Psoas muscle (tissue), 7 donors: ENCODE measurements at regions not wholly inside any gene's neighbourhood (a gene's known extent, or its start where the extent isn't known, plus 50 kb on each side); places are given as distances from the start of the nearest gene placed in this dataset.

Experiments used
- ATAC-seq, 4 donors: fragments of 200-7000 bp; cut with Tn5 transposase; one replicate each; pipeline ENCODE4 v1.9.1; 2020; ENCODE audit warnings: moderate library complexity in 3 of 4, mild to moderate bottlenecking in 2 of 4
- DNase-seq, 2 donors: peaks; one replicate each; pipeline ENCODE4 v3.0.0-alpha.2; 2020
- H3K27ac ChIP-seq: fragments of 200-600 bp; one replicate; pipeline ENCODE4 v1.8.0; 2022
- H3K27me3 ChIP-seq, 3 donors: fragments of 200-600 bp in 1 of 3; one replicate each; pipeline versions ENCODE4 v1.6.1 to v1.8.0; 2013 to 2022; ENCODE audit warnings: low read length in 2 of 3, mild to moderate bottlenecking in 2 of 3, moderate library complexity in 1 of 3; ENCODE audit not compliant: insufficient read depth in 3 of 3
- H3K36me3 ChIP-seq, 2 donors: fragments of 200-600 bp in 1 of 2; one replicate each; pipeline versions ENCODE4 v1.6.1 to v1.8.0; 2013 to 2022; ENCODE audit warnings: low read depth in 1 of 2, mild to moderate bottlenecking in 1 of 2, moderate library complexity in 1 of 2; ENCODE audit not compliant: insufficient read depth in 1 of 2
- H3K4me1 ChIP-seq: fragments of 200-600 bp; one replicate; pipeline ENCODE4 v1.8.0; 2022
- H3K4me3 ChIP-seq: fragments of 200-600 bp; one replicate; pipeline ENCODE4 v1.8.0; 2022; ENCODE audit warnings: mild to moderate bottlenecking
- H3K9me3 ChIP-seq: fragments of 200-600 bp; one replicate; pipeline ENCODE4 v1.8.0; 2022
- CTCF ChIP-seq: fragments of 200-600 bp; IDR thresholded peaks from one replicate; pipeline ENCODE4 v1.8.0; 2022; ENCODE audit warnings: antibody characterized with exemption
- WGBS, 3 donors: extraction: QIAGEN DNeasy Blood & Tissue Kit; methylation state at CpG; one replicate each; pipeline versions ENCODE4 v1.1.6 to v1.1.7; 2013; 5-methylcytosine and 5-hydroxymethylcytosine counted together
- intact Hi-C, 2 donors: fragments of 100-400 bp; cut with DNase I; formaldehyde crosslinking; loops; one replicate each; pipeline versions ENCODE4 v1.11.0 to v1.14.2; 2022
- donor health status: healthy with polysubstance abuse.
- donor health status: DM: no; HTN: no; CAD: no; lungs with moderate emphysema.
- donor health status: Bipolar disorder and iron deficiency.
- donor health status: healthy.
- donor health status: DM: yes; HTN: yes; CAD: no.
- donor health status: DM: no; HTN: no; CAD: no.
- donor health status: DM: yes; HTN: yes; CAD: no.

DNA sequence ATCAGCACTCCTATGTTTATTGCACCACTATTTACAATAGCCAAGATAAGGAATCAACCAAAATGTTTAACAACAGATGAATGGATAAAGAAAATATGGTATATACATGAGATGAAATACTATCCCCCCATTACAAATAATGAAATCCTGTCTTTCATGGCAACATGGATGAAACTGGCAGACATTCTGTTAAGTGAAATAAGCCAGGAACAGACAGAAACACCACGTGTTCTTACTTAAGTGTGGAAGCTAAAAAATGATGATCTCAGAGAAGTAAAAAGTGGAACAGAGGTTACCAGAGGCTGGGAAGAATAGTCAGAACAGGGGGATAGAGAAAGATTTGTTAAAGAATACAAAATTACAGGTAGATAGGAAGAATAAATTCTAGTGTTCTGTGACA is 113.7 kb upstream of the MDM1 start:
- 18 to 23% (median 22%) methylated on average over 1 of the region's 1 CpG for WGBS, 3 donors
- ATAC-seq (no peak), DNase-seq (no peak)
- intact Hi-C loops, result no loop called here
- Histone ChIP-seq H3K27me3 (no peaks in the 10 kb centered on the region), H3K27ac (no peak overlapping the region), H3K4me3 (no peak overlapping the region), H3K9me3 (no peaks in the 10 kb centered on the region), H3K4me1 (peaks cover 4% of the 10 kb centered on the region), H3K36me3 (no peaks in the 10 kb centered on the region)
- no peak for TF ChIP-seq CTCF

DNA sequence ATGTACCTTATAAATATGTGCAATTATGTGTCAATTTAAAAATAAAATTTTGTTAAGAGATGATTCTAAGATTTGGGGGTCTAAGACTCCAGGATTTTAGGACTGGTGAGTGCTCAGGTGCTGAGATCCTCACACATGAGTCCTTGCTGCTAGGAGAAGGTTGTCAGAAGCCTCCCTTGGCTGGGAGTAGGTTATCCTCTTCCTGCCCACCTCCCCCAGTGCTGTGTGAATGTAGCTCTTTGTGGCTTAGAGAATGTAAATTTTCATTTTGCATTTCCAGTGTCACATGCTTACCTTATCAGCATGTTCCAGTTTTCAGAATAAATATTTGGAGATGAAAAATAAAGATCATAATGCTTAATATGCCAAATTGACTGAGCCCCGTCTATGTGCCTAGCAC is 114.2 kb upstream of the MDM1 start:
- no peak overlapping the region for H3K27ac ChIP-seq
- DNase-seq, result no peak
- H3K36me3 ChIP-seq, result no peaks in the 10 kb centered on the region
- ATAC-seq, result no peak
- no peak for TF ChIP-seq CTCF
- peaks cover 7% of the 10 kb centered on the region for H3K4me1 ChIP-seq
- no peaks in the 10 kb centered on the region for H3K27me3 ChIP-seq
- H3K4me3 ChIP-seq, result no peak overlapping the region
- 80 to 94% (median 86%) methylated on average over 1 of the region's 1 CpG for WGBS, 3 donors
- no peaks in the 10 kb centered on the region for H3K9me3 ChIP-seq
- intact Hi-C loops, result no loop called here

- H3K9me3 ChIP-seq, result no peaks in the 10 kb centered on the region
- H3K27me3 ChIP-seq, result no peaks in the 10 kb centered on the region
- TF ChIP-seq CTCF, result no peak
- intact Hi-C loops, result no loop called here
- no peak overlapping the region for H3K27ac ChIP-seq
- peak in 2 of 4 donors; percentile 42 to 45 for ATAC-seq
- no peak for DNase-seq
- WGBS, 3 donors, result 45 to 51% (median 46%) methylated on average over 7 of the region's 7 CpGs
- no peaks in the 10 kb centered on the region for H3K36me3 ChIP-seq
- H3K4me3 ChIP-seq, result no peak overlapping the region
- H3K4me1 ChIP-seq, result peaks cover 14% of the 10 kb centered on the region
Observed at GRCh38 chr12:68446901-68447796, 115.0 kb upstream of the MDM1 start.

- peaks cover 15% of the 10 kb centered on the region for H3K4me1 ChIP-seq
- TF ChIP-seq CTCF, result no peak
- H3K27ac ChIP-seq, result no peak overlapping the region
- H3K9me3 ChIP-seq, result no peaks in the 10 kb centered on the region
- WGBS, 3 donors, result 59 to 77% (median 72%) methylated on average over 2 of the region's 2 CpGs
- no peak for DNase-seq
- no peak overlapping the region for H3K4me3 ChIP-seq
- H3K27me3 ChIP-seq, result no peaks in the 10 kb centered on the region
- ATAC-seq, result no peak
- intact Hi-C loops, result no loop called here
- no peaks in the 10 kb centered on the region for H3K36me3 ChIP-seq
Observed at GRCh38 chr12:68447797-68448260, 115.7 kb upstream of the MDM1 start.

- H3K27me3 ChIP-seq, result no peaks in the 10 kb centered on the region
- DNase-seq (no peak), ATAC-seq (no peak)
- no peak overlapping the region for H3K4me3 ChIP-seq
- H3K36me3 ChIP-seq, result no peaks in the 10 kb centered on the region
- H3K27ac ChIP-seq, result no peak overlapping the region
- WGBS, 3 donors, result 92 to 96% (median 95%) methylated on average over 2 of the region's 2 CpGs
- no peaks in the 10 kb centered on the region for H3K9me3 ChIP-seq
- no peak for TF ChIP-seq CTCF
- intact Hi-C loops, result no loop called here
- H3K4me1 ChIP-seq, result peaks cover 15% of the 10 kb centered on the region
Observed at GRCh38 chr12:68449196-68449595, 117.0 kb upstream of the MDM1 start.
